ENCODE measurements at regions not wholly inside any gene's neighbourhood (a gene's known extent, or its start where the extent isn't known, plus 50 kb on each side); places are given as distances from the start of the nearest gene placed in this dataset.

DNA sequence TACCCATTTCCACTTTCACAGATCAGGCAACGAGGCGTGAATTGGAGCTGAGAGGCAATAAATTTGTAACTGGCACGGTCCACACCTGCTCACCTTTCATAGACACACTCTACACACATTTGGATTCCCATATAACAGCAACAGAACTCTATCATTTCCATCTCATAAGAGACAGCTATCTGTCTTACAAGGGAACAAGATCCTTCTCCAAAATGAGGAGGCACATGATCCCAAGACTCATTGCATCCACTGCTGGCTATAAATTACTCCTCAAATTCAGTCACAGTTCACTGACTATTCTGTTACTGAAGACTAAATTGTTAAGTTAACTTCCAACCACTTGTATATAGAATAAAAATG, 342.8 kb downstream of the MATN1 start:
- Histone ChIP-seq H3K4me3 (ENCODE audit: low read depth, low read length) (no peak overlapping the region), H3K9me3 (ENCODE audit: control insufficient read depth in 2 of 2, low read length in 2 of 2) (no peaks in the 10 kb centered on the region), H3K36me3 (ENCODE audit: control insufficient read depth, insufficient read depth, low read length) (no peaks in the 10 kb centered on the region), H3K27me3 (ENCODE audit: control insufficient read depth, insufficient read depth, low read length) (no peaks in the 10 kb centered on the region), H3K27ac (ENCODE audit: insufficient read depth, low read length, poor library complexity, severe bottlenecking) (no peak overlapping the region), H3K4me1 (ENCODE audit: control insufficient read depth, insufficient read depth, low read length, poor library complexity, severe bottlenecking) (peaks cover 5% of the 10 kb centered on the region)
- no peak overlapping the region for H3K27ac Mint-ChIP-seq
- H3K4me1 Mint-ChIP-seq: peaks cover 0 to 5% (median 0%) of the 10 kb centered on the region in 4 donors
- ATAC-seq (ENCODE audit: low read depth in 2 of 2) (no peak), DNase-seq (no peak)
- H3K9me3 Mint-ChIP-seq: peaks cover 0 to 1% (median 0%) of the 10 kb centered on the region in 7 donors
- no peak overlapping the region for H3K4me3 Mint-ChIP-seq
- no peaks in the 10 kb centered on the region for H3K36me3 Mint-ChIP-seq
- H3K27me3 Mint-ChIP-seq: peaks cover 30% of the 10 kb centered on the region

DNA sequence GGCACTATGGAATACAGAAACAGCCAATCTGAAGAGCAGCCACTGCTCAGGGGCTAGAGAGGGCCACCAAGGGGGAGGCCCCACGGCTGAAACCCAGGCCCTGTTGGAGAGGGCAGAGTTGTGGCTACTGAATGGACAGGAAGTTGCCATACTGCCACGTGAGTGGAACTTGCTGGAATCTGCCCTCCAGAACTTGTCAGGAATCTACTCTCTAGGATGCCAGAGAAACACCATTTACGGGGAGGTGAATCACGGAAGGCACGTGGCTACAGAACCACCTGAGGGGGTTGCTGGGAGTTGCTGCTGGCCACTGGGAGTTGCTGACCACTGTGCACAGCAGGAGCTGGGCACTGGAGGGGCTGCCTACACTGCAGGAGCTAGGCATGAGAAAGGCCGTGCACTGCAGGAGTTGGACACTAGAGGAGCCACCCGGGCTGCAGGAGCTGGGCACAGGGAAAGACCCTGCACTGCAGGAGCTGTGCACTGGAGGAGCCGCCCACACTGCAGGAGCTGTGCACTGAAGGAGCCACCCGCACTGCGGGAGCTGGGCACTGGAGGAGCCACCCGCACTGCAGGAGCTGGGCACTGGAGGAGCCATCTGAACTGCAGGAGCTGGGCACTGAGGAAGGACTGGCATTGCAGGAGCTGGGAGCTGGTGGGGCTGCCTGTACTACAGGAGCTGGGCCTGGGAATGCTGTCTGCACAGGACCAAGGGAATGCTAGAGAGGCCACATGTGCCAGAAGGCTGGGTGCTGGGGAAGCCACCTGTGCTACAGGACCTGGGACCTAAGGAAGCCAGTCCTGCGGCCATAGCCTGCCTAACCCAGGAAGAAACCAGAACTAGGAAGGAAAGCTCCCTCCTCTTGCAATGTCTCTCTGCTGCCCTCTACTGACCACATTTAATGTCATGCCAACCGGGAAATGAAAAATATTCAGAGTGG, 343.4 kb downstream of the MATN1 start:
- Histone ChIP-seq H3K9me3 (ENCODE audit: control insufficient read depth in 2 of 2, low read length in 2 of 2) (no peaks in the 10 kb centered on the region), H3K4me1 (ENCODE audit: control insufficient read depth, insufficient read depth, low read length, poor library complexity, severe bottlenecking) (peaks cover 5% of the 10 kb centered on the region), H3K36me3 (ENCODE audit: control insufficient read depth, insufficient read depth, low read length) (no peaks in the 10 kb centered on the region), H3K27ac (ENCODE audit: insufficient read depth, low read length, poor library complexity, severe bottlenecking) (no peak overlapping the region), H3K4me3 (ENCODE audit: low read depth, low read length) (no peak overlapping the region), H3K27me3 (ENCODE audit: control insufficient read depth, insufficient read depth, low read length) (no peaks in the 10 kb centered on the region)
- Mint-ChIP-seq H3K27me3 (peaks cover 29% of the 10 kb centered on the region), H3K4me1 (peaks cover 0 to 5% (median 0%) of the 10 kb centered on the region in 4 donors), H3K27ac (no peak overlapping the region), H3K9me3 (peaks cover 0 to 1% (median 0%) of the 10 kb centered on the region in 7 donors), H3K4me3 (no peak overlapping the region), H3K36me3 (no peaks in the 10 kb centered on the region)
- ATAC-seq (ENCODE audit: low read depth in 2 of 2): peak in 1 of 2 donors; percentile 25
- DNase-seq: peak; percentile 22 to 62 (median 55)

DNA sequence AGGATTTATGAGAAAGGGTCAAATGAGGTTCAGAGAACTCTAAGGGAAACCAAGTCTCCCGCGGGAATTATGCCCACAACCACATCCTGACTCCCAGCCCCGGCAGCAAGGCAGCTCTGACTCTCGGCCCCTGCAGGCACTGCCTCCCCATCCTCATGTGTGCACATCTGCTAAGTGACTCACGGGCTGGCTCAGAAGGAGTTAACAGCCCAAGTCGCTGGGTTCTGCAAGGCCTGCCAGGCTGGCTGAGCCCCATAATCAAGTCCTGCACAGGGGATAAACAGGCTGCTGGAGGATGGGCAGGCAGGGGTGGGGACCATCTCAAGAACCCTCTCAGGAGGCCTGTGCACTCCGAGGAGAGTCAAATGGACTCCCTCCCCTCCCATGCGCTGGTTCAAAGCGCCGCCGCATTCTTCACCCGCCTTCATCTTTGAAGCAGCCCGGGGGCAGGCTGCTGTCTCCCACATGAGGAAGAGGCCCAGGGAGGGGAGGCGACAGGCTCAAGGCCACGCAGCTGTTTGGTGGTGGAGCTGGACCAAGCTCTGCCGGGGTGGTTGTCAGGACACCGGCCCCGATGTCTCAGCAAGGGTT, 344.3 kb downstream of the MATN1 start:
- Histone ChIP-seq H3K4me3 (ENCODE audit: low read depth, low read length) (no peak overlapping the region), H3K27me3 (ENCODE audit: control insufficient read depth, insufficient read depth, low read length) (no peaks in the 10 kb centered on the region), H3K36me3 (ENCODE audit: control insufficient read depth, insufficient read depth, low read length) (no peaks in the 10 kb centered on the region), H3K4me1 (ENCODE audit: control insufficient read depth, insufficient read depth, low read length, poor library complexity, severe bottlenecking) (peaks cover 5% of the 10 kb centered on the region), H3K9me3 (ENCODE audit: control insufficient read depth in 2 of 2, low read length in 2 of 2) (no peaks in the 10 kb centered on the region), H3K27ac (ENCODE audit: insufficient read depth, low read length, poor library complexity, severe bottlenecking) (no peak overlapping the region)
- DNase-seq (no peak), ATAC-seq (ENCODE audit: low read depth in 2 of 2) (no peak)
- H3K36me3 Mint-ChIP-seq: no peaks in the 10 kb centered on the region
- peaks cover 29% of the 10 kb centered on the region for H3K27me3 Mint-ChIP-seq
- no peak overlapping the region for H3K27ac Mint-ChIP-seq
- peaks cover 0 to 5% (median 0%) of the 10 kb centered on the region in 4 donors for H3K4me1 Mint-ChIP-seq
- H3K4me3 Mint-ChIP-seq: no peak overlapping the region
- H3K9me3 Mint-ChIP-seq: peaks cover 0 to 1% (median 0%) of the 10 kb centered on the region in 7 donors

DNA sequence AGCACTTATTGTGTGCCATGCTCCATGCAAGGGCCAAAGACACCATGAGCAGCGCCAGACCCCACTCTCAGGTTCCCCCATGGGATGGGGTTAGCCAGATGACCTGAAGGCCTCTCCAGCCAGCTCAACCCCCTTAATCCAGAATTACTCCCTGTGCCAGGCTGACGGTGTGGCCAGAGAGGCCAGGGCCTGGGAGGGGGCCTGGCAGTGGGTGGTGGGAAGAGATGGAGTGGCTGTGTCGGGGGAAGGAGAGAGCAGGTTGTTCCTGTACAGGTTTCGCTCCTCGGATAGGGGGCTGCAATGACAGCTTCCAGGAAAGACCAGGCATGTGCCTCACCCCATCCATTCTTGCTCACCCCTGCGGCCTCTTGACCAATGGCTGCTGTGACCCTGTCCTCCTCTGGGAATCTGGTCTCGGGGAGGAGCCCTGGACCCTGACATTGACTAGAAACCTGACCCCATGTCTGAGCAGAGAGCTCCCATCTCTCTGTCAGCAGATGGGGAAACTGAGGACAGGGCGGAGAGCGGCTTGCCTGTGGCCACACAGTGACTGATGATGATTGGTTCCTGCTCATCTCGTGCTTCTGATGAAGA, 345.3 kb downstream of the MATN1 start:
- Histone ChIP-seq H3K27me3 (ENCODE audit: control insufficient read depth, insufficient read depth, low read length) (no peaks in the 10 kb centered on the region), H3K36me3 (ENCODE audit: control insufficient read depth, insufficient read depth, low read length) (no peaks in the 10 kb centered on the region), H3K27ac (ENCODE audit: insufficient read depth, low read length, poor library complexity, severe bottlenecking) (no peak overlapping the region), H3K9me3 (ENCODE audit: control insufficient read depth in 2 of 2, low read length in 2 of 2) (no peaks in the 10 kb centered on the region), H3K4me1 (ENCODE audit: control insufficient read depth, insufficient read depth, low read length, poor library complexity, severe bottlenecking) (peaks cover 5% of the 10 kb centered on the region), H3K4me3 (ENCODE audit: low read depth, low read length) (no peak overlapping the region)
- H3K27ac Mint-ChIP-seq: no peak overlapping the region
- no peak for ATAC-seq (ENCODE audit: low read depth in 2 of 2)
- no peak for DNase-seq
- no peak overlapping the region for H3K4me3 Mint-ChIP-seq
- H3K9me3 Mint-ChIP-seq: peaks cover 0 to 1% (median 0%) of the 10 kb centered on the region in 7 donors
- H3K27me3 Mint-ChIP-seq: peaks cover 24% of the 10 kb centered on the region
- H3K4me1 Mint-ChIP-seq: peaks cover 0 to 5% (median 0%) of the 10 kb centered on the region in 4 donors
- H3K36me3 Mint-ChIP-seq: no peaks in the 10 kb centered on the region

DNA sequence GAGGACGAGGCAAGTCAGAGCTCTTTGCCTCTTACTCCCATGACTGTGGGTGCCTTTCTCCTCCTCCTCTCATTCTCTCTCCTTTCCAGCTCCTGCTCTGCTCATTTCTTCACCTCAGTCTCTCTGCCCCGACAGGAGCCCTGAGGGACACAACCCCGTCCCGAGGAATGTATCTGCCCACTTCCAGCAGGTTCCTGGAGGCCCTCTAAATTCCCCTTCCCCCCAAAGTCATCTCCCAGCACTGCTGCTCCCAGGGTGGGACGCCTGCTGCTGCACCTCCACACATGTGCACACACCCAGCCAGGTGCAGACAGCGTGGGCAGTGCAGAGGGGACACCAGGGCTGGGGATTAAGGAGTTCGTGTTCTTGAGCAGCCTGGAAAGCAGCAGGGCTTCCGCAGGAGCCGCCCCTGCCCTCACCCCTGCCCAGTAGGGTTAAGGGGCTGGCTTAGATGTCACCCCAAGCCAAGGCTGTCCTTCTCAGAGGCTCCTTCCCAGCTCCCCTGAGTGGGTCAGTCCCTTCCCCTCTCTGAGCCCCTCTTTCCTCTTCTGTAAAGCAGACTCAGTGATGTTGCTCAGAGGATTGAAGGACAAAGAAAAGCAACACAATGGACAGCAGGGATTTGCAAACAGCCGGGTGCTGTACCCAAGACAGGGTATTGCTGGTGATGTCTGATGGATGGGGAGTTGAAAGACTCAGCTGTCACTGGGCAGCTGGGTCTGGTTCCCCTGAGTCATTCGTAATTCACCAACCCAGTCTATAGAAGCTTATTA, 346.0 kb downstream of the MATN1 start:
- peaks cover 24% of the 10 kb centered on the region for H3K27me3 Mint-ChIP-seq
- H3K4me1 Mint-ChIP-seq: peaks cover 0 to 5% (median 0%) of the 10 kb centered on the region in 4 donors
- H3K9me3 ChIP-seq (ENCODE audit: control insufficient read depth in 2 of 2, low read length in 2 of 2): no peaks in the 10 kb centered on the region
- peaks cover 0 to 1% (median 0%) of the 10 kb centered on the region in 7 donors for H3K9me3 Mint-ChIP-seq
- H3K4me3 Mint-ChIP-seq: no peak overlapping the region
- no peaks in the 10 kb centered on the region for H3K36me3 ChIP-seq (ENCODE audit: control insufficient read depth, insufficient read depth, low read length)
- DNase-seq: no peak
- no peak overlapping the region for H3K27ac Mint-ChIP-seq
- ATAC-seq (ENCODE audit: low read depth in 2 of 2): no peak
- no peaks in the 10 kb centered on the region for H3K36me3 Mint-ChIP-seq
- H3K4me1 ChIP-seq (ENCODE audit: control insufficient read depth, insufficient read depth, low read length, poor library complexity, severe bottlenecking): peaks cover 5% of the 10 kb centered on the region
- H3K27me3 ChIP-seq (ENCODE audit: control insufficient read depth, insufficient read depth, low read length): no peaks in the 10 kb centered on the region
- H3K27ac ChIP-seq (ENCODE audit: insufficient read depth, low read length, poor library complexity, severe bottlenecking): no peak overlapping the region
- no peak overlapping the region for H3K4me3 ChIP-seq (ENCODE audit: low read depth, low read length)

DNA sequence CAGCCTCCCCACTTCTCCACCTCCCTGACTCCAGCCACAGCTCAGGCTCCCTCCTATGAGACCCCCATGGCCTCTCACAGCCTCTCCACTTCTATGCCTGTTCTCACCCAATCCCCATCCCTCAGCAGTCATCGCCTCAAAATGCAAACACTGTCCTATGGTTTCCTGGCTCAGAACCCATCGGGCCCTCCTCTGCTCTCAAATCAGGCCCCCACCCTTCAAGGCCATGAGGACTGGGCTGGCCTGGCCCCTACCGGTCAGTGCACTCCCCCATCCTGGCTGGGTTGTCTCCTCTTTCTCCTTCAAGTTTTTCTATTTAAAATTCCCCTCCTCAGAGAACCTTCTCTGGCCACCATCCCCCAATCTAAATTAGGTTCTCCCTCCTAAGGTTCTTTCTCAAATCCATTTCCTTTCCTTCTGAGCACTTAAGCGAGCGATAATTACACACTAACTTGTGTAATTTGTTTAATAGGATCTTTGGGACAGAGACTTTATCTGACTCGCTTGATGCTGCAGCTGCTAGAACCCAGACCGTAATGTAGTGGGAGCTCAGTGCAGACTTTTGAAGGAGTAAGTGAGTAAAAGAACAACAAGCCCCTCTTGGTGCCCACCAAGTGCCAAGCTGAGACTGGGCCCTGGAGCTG, 347.2 kb downstream of the MATN1 start:
- no peak for ATAC-seq (ENCODE audit: low read depth in 2 of 2)
- H3K36me3 ChIP-seq (ENCODE audit: control insufficient read depth, insufficient read depth, low read length): no peaks in the 10 kb centered on the region
- Mint-ChIP-seq H3K36me3 (no peaks in the 10 kb centered on the region), H3K27me3 (peaks cover 24% of the 10 kb centered on the region), H3K4me3 (no peak overlapping the region), H3K27ac (no peak overlapping the region), H3K4me1 (peaks cover 0 to 5% (median 0%) of the 10 kb centered on the region in 4 donors), H3K9me3 (peaks cover 0 to 1% (median 0%) of the 10 kb centered on the region in 7 donors)
- no peaks in the 10 kb centered on the region for H3K9me3 ChIP-seq (ENCODE audit: control insufficient read depth in 2 of 2, low read length in 2 of 2)
- no peak overlapping the region for H3K4me3 ChIP-seq (ENCODE audit: low read depth, low read length)
- DNase-seq: no peak
- H3K27me3 ChIP-seq (ENCODE audit: control insufficient read depth, insufficient read depth, low read length): no peaks in the 10 kb centered on the region
- H3K4me1 ChIP-seq (ENCODE audit: control insufficient read depth, insufficient read depth, low read length, poor library complexity, severe bottlenecking): peaks cover 5% of the 10 kb centered on the region
- H3K27ac ChIP-seq (ENCODE audit: insufficient read depth, low read length, poor library complexity, severe bottlenecking): no peak overlapping the region

DNA sequence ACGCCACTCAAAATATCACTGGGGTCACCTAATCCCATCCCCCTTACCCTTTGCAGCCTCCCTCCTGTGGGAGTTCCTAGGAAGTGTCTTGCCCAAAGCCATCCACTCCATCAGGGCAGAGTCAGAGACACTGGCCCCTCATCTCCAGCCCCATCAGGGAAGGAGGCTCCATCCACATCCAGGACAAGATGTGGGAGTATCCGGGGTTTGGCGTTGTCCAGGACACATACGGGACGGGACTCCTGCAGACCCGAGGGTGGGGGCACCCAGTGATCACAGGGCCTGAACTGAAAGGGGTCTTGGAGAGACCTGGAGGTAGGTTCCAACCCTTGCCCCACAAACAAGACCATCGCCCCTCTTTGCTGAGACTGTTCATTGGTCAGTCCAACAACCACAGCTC, 348.2 kb downstream of the MATN1 start:
- Histone ChIP-seq H3K36me3 (ENCODE audit: control insufficient read depth, insufficient read depth, low read length) (no peaks in the 10 kb centered on the region), H3K4me3 (ENCODE audit: low read depth, low read length) (no peak overlapping the region), H3K27me3 (ENCODE audit: control insufficient read depth, insufficient read depth, low read length) (no peaks in the 10 kb centered on the region), H3K27ac (ENCODE audit: insufficient read depth, low read length, poor library complexity, severe bottlenecking) (no peak overlapping the region), H3K9me3 (ENCODE audit: control insufficient read depth in 2 of 2, low read length in 2 of 2) (no peaks in the 10 kb centered on the region), H3K4me1 (ENCODE audit: control insufficient read depth, insufficient read depth, low read length, poor library complexity, severe bottlenecking) (peaks cover under 1% of the 10 kb centered on the region)
- peaks cover 16% of the 10 kb centered on the region for H3K27me3 Mint-ChIP-seq
- H3K36me3 Mint-ChIP-seq: no peaks in the 10 kb centered on the region
- no peaks in the 10 kb centered on the region for H3K4me1 Mint-ChIP-seq
- no peak for DNase-seq
- ATAC-seq (ENCODE audit: low read depth in 2 of 2): no peak
- H3K27ac Mint-ChIP-seq: no peak overlapping the region
- H3K4me3 Mint-ChIP-seq: no peak overlapping the region
- peaks cover 0 to 1% (median 0%) of the 10 kb centered on the region in 7 donors for H3K9me3 Mint-ChIP-seq
